Ectodermal cell (in vitro differentiated cells): ENCODE measurements at regions not wholly inside any gene's neighbourhood (a gene's known extent, or its start where the extent isn't known, plus 50 kb on each side); places are given as distances from the start of the nearest gene placed in this dataset.

Source experiments
- H3K27ac ChIP-seq: 2 replicates; pipeline ENCODE4 v1.7.0; 2013; ENCODE audit warnings: mild to moderate bottlenecking, low read depth, low read length; ENCODE audit not compliant: insufficient read depth, poor library complexity, severe bottlenecking
- H3K27me3 ChIP-seq: 2 replicates; pipeline ENCODE4 v1.7.0; 2013; ENCODE audit warnings: mild to moderate bottlenecking, low read length; ENCODE audit not compliant: insufficient read depth, control insufficient read depth, poor library complexity, severe bottlenecking
- H3K36me3 ChIP-seq: one replicate; pipeline ENCODE4 v1.7.0; 2013; ENCODE audit warnings: low read length; ENCODE audit not compliant: control insufficient read depth, insufficient read depth
- H3K4me1 ChIP-seq: one replicate; pipeline ENCODE4 v1.7.0; 2013; ENCODE audit warnings: low read length; ENCODE audit not compliant: control insufficient read depth, insufficient read depth
- H3K4me3 ChIP-seq: 2 replicates; pipeline ENCODE4 v1.7.0; 2013; ENCODE audit warnings: low read depth, low read length, control low read depth; ENCODE audit not compliant: insufficient read depth
- H3K9me3 ChIP-seq: 2 replicates; pipeline ENCODE4 v1.7.0; 2013; ENCODE audit warnings: mild to moderate bottlenecking, low read length, moderate library complexity; ENCODE audit not compliant: control insufficient read depth
- WGBS, 2 experiments: methylation state at CpG; one replicate each; pipeline ENCODE4 v1.1.7; 2013; ENCODE audit warnings: missing lambda C conversion rate in 2 of 2; 5-methylcytosine and 5-hydroxymethylcytosine counted together

DNA sequence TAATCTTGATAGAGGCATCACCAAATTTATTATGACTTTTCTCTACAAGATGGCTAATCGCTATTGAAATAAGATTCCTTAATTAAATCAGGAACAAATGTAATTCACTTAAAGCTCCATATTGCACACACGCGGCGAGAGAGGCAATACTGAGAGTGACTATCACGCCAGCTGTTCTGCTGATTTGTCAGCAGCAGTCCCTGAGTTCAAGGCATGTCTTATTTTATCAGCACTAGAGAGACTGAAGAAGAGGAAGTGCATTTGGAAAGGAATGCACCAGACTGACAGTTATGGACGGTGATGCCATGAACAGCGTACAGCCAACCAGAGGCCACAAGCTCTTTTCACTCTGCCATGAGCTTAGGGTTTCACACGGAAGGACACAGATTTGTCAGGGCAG, 83.6 kb upstream of the SLCO3A1 start:
- Histone ChIP-seq H3K4me1 (no peaks in the 10 kb centered on the region), H3K27me3 (no peaks in the 10 kb centered on the region), H3K9me3 (no peaks in the 10 kb centered on the region), H3K36me3 (no peaks in the 10 kb centered on the region), H3K4me3 (no peak overlapping the region), H3K27ac (no peak overlapping the region)
- WGBS, 2 experiments = 90 to 95% methylated on average over 8 of the region's 8 CpGs

DNA sequence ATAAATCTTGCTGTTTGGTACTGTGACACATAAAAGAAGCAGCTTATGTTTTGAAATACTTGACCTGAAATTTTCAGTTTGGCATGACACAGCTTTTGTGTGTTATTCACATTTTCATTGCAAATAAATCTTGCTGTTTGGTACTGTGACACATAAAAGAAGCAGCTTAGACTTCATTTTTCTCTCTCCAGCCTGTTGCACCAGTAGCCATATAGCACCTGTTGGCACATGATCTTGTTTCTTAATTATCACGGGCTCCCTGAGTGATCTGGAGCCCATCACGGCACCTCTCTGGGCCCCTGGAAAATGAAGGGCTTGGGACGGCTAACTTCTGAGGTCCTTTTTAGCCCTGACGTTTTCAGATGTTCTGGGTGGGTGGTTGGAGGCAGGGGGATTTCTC, 77.4 kb upstream of the SLCO3A1 start:
- Histone ChIP-seq H3K4me3 (no peak overlapping the region), H3K9me3 (no peaks in the 10 kb centered on the region), H3K27ac (no peak overlapping the region), H3K27me3 (no peaks in the 10 kb centered on the region), H3K4me1 (no peaks in the 10 kb centered on the region), H3K36me3 (no peaks in the 10 kb centered on the region)
- 81 to 93% methylated on average over 3 to 4 of the region's 4 CpGs for WGBS, 2 experiments

DNA sequence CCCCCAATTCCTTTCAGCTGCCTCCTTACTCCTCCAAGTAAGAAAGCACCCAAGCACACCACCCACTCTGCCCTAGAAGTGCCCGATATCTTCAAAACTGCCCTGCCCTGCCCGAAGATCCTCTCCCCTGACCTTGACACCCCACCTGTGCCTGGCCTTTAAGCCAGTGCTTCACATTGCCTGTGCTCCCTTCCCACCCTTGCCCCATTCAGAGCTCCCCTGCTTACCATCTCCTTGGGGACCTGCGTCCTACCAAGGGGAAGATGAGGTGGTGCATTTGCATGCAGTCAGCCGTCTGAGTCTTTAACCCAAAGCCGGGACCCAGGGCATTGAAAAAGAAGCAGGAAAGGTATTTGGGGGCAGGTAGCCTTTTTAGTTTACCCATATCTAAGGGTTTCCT, 73.5 kb upstream of the SLCO3A1 start:
- WGBS, 2 experiments = 86 to 89% methylated on average over 5 of the region's 5 CpGs
- H3K9me3 ChIP-seq = no peaks in the 10 kb centered on the region
- no peak overlapping the region for H3K27ac ChIP-seq
- no peak overlapping the region for H3K4me3 ChIP-seq
- H3K36me3 ChIP-seq = no peaks in the 10 kb centered on the region
- no peaks in the 10 kb centered on the region for H3K4me1 ChIP-seq
- no peaks in the 10 kb centered on the region for H3K27me3 ChIP-seq

DNA sequence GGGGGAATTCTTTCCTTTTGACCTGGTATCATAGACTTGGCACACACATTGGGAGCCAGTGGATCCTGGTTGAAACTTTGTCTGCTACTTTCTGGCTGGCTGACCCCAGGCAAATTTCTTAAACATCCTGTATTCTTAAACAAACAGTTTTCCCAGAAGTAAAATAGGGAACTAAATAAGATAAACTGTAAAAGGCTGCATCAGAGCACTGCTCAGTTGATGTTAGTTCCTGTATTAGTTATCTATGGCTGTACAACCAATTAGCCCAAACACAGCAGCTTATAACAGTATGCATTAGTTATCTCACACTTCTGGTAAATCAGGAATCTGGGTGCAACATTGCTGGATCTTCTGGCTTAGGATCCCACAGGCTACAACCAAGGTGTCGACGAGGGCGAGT, 73.1 kb upstream of the SLCO3A1 start:
- 94 to 95% methylated on average over 3 of the region's 3 CpGs for WGBS, 2 experiments
- Histone ChIP-seq H3K4me3 (no peak overlapping the region), H3K36me3 (no peaks in the 10 kb centered on the region), H3K4me1 (no peaks in the 10 kb centered on the region), H3K9me3 (no peaks in the 10 kb centered on the region), H3K27ac (no peak overlapping the region), H3K27me3 (no peaks in the 10 kb centered on the region)

DNA sequence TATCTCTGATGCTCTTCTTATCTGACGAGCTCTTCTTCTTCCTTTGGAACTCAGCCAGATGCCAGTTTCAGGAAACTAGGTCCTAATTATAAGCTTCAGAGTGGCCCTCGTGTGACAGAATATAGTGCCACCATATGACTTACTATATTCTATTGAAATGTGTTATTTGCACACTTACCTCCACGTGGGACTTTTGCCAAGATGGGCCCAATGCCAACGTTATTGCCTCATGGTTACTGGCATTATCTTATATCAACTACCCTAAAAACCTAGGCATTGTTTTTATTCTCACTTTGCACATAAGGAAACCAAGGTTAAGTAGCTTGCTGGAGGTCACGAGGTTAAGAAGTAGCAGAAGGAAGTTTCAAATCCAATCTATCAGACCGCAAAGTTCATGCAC, 71.3 kb upstream of the SLCO3A1 start:
- Histone ChIP-seq H3K4me3 (no peak overlapping the region), H3K4me1 (no peaks in the 10 kb centered on the region), H3K27ac (no peak overlapping the region), H3K36me3 (no peaks in the 10 kb centered on the region), H3K27me3 (no peaks in the 10 kb centered on the region), H3K9me3 (no peaks in the 10 kb centered on the region)
- 90 to 94% methylated on average over 6 of the region's 6 CpGs for whole genome bisulfite sequencing, 2 experiments

DNA sequence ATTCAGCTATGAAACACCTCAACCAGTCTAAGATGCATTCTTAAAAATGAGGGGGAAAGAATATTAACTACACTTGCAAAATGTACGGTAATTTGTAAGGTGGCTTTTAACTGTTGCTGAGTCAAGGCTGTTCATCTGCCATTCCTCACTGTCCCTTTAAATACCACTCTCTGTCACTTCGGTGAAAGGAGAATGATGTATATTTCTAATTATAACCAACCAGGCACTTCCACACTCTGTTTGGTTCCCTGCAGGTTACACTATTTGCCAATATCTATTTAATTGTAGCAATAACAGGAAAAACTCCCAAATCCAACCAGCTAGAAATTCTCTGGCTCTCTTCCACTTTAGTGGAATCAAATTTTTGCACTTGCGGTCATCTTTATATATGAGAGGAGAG, 70.5 kb upstream of the SLCO3A1 start:
- Histone ChIP-seq H3K4me1 (no peaks in the 10 kb centered on the region), H3K27ac (no peak overlapping the region), H3K4me3 (no peak overlapping the region), H3K27me3 (no peaks in the 10 kb centered on the region), H3K9me3 (no peaks in the 10 kb centered on the region), H3K36me3 (no peaks in the 10 kb centered on the region)
- 96 to 100% methylated on average over 1 to 3 of the region's 3 CpGs for whole genome bisulfite sequencing, 2 experiments

DNA sequence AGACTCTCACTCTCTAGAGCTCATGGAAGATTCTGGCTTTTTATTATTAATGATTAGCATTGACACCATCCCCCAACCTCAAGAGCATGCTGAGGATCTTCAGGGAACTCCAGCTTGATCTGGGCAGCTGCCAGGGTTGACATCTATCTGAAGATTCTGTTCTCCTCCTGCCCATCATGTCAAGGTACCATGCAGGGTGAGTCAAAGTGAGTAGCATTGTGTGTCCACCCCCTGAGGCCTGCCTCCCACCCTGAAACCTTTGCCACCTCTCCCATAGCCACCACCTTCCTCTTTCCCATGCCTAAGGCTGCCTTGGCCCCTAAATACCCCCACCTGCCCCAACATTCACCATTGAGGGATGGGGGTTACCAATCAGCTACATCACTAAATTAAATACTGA, 70.1 kb upstream of the SLCO3A1 start:
- Histone ChIP-seq H3K4me3 (no peak overlapping the region), H3K4me1 (no peaks in the 10 kb centered on the region), H3K27me3 (no peaks in the 10 kb centered on the region), H3K36me3 (no peaks in the 10 kb centered on the region), H3K27ac (no peak overlapping the region), H3K9me3 (no peaks in the 10 kb centered on the region)

DNA sequence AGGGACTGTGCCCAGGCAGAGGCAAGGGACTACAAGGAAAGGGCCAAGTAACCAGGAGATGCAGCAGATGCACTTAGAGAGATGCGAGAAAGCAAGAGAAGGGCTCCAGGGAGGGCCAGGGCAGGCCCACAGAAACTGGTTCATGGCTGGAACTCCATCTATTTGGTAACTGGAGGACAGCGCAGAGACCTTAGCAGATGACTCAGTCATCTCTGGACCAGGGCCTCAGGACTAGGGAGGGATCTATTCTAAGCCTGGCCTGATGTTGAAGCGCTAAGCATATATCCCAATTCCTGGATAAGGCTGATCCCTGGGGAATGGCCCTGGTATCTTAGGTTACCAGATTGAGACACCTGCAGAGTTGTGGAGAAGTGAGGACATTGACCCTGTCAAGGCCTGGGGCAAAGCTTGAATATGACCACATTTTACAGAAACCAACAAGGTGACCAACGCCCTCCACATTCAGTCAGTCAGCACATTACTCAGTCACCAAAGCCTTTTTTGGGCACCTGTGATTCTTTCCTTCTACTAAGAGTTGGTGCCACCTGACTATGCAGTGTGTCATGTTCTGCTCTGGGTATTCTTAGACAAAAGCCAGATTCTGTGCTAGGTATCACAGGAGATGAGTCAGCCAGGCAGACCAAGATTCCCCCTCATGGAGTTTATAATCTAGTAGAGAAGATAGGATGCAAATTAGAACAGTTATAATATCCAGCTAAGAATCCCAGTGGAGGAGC, 68.4 kb upstream of the SLCO3A1 start:
- Histone ChIP-seq H3K27ac (no peak overlapping the region), H3K36me3 (no peaks in the 10 kb centered on the region), H3K27me3 (no peaks in the 10 kb centered on the region), H3K4me3 (no peak overlapping the region), H3K9me3 (no peaks in the 10 kb centered on the region), H3K4me1 (no peaks in the 10 kb centered on the region)
- WGBS, 2 experiments = 91 to 94% methylated on average over 4 of the region's 4 CpGs

DNA sequence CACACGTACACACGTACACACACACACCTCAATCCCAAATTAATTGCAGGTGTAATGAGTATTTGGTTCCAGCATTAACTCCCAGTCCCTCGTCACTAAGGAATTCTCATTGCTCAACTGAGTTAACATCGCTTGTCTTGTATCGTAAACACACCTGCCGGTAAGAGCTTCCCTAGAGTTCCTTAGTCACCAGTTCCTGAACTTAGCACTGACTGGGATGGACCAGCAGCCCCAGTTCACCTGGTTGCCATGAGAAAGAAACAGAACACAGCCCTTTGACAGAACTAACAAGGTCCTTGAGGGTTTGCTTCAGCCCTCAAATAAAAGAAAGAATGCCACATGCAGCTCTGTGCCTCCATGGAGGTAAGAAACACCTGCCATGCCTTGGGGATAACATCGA, 66.3 kb upstream of the SLCO3A1 start:
- 96% methylated on average over 7 of the region's 7 CpGs for WGBS, 2 experiments
- Histone ChIP-seq H3K4me3 (no peak overlapping the region), H3K36me3 (no peaks in the 10 kb centered on the region), H3K27me3 (no peaks in the 10 kb centered on the region), H3K9me3 (no peaks in the 10 kb centered on the region), H3K27ac (no peak overlapping the region), H3K4me1 (no peaks in the 10 kb centered on the region)

DNA sequence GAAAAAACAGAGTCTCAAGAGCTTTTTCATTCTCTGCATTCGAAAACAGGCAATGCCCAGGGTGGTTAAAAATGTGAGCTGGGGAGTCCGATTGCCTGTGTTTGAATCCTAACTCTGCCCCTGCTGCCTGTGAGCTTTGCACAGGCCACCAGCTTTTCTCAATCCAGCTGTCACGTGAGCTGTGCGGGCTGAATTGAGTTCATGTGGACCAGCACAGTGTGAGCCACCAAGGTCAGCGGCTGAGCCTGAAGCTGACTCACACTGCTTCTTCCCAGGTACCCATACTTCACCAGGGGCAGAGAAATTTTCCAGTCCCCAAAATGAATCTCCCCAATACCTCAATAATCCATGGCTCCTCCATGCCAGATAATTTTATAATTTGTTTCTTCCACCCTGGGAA, 64.4 kb upstream of the SLCO3A1 start:
- Histone ChIP-seq H3K4me1 (no peaks in the 10 kb centered on the region), H3K36me3 (no peaks in the 10 kb centered on the region), H3K27me3 (no peaks in the 10 kb centered on the region), H3K4me3 (no peak overlapping the region), H3K27ac (no peak overlapping the region), H3K9me3 (no peaks in the 10 kb centered on the region)
- 91 to 93% methylated on average over 5 of the region's 5 CpGs for WGBS, 2 experiments

DNA sequence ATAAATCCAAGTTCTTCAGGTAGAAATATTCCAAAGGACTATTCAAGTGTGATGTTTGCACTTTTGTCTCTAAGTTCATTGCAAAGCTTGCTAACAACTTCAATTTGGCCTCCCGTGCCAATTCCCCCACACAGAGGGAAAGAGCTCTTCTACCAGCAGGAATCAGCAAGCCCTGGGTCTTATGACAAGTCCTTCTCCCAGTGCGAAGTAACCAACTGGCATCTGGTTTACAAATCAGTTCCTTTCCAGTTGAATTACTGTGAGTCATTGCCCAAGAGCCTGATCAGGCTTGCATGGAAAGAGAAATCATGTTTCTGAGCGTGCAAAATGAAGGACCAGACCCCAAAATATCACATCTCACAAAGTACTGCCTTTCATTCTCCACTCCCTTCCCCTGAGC, 62.7 kb upstream of the SLCO3A1 start:
- Histone ChIP-seq H3K9me3 (no peaks in the 10 kb centered on the region), H3K27me3 (no peaks in the 10 kb centered on the region), H3K4me3 (no peak overlapping the region), H3K36me3 (no peaks in the 10 kb centered on the region), H3K27ac (no peak overlapping the region), H3K4me1 (no peaks in the 10 kb centered on the region)
- 90 to 96% methylated on average over 3 of the region's 3 CpGs for WGBS, 2 experiments
